GM23248 (cell line): ENCODE measurements at regions not wholly inside any gene's neighbourhood (a gene's known extent, or its start where the extent isn't known, plus 50 kb on each side); places are given as distances from the start of the nearest gene placed in this dataset.

Experiments used
- EZH2 ChIP-seq: fragments of 200-600 bp; sonication (generic); IDR thresholded peaks from 2 replicates; pipeline ENCODE4 v1.6.1; 2018; ENCODE audit warnings: antibody characterized with exemption, mild to moderate bottlenecking; ENCODE audit not compliant: insufficient read depth, poor library complexity, severe bottlenecking
- EZH2phosphoT487 ChIP-seq: fragments of 200-600 bp; sonication (generic); IDR thresholded peaks from 2 replicates; pipeline ENCODE4 v1.6.1; 2018; ENCODE audit warnings: antibody characterized with exemption, moderate library complexity, mild to moderate bottlenecking, low read depth; ENCODE audit not compliant: insufficient read depth

DNA sequence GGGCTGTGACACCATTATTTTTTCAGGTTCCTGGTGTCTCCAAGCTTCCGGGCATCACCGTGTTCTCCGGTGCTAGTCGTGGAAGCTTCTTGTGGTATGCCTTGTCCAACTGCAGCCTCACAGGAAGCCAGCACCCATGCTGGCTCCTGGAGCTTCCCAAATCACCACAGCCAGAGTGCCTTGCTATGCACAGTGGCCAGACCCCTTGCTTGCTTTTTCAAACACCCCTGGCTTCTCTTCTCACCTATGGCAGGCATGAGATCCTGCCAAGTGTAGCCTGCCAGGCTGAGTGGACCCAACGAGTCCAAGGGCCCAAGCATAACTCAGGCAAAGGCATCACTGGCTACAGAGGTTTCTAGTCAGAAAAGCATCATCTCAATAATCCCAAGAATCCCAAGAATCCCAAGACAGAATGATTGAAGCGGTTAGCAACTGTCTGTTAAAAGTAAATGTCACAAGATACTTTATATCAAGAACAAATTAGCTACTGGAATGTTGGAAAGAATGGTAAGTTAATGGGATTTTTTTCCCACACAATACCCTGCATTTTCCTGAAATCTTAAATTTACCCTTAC is 1522.9 kb downstream of the PCDH18 start:
- TF ChIP-seq EZH2 (no peak), EZH2phosphoT487 (no peak)
